Tibial artery (tissue), 4 donors: ENCODE measurements at regions not wholly inside any gene's neighbourhood (a gene's known extent, or its start where the extent isn't known, plus 50 kb on each side); places are given as distances from the start of the nearest gene placed in this dataset.
A peak's percentile ranks its signal among the peaks of the same experiment; 100 is the strongest.

Experiments used
- DNase-seq, 2 donors: peaks; one replicate each; pipeline ENCODE4 v3.0.0-alpha.2; 2019
- H3K27ac ChIP-seq, 2 donors: fragments of 200-600 bp; sonication (generic) in 1 of 2; 1 replicate in 1 of 2; 2 replicates in 1 of 2; pipeline ENCODE4 v1.5.1; 2018 to 2019; ENCODE audit warnings: mild to moderate bottlenecking in 1 of 2
- H3K27me3 ChIP-seq, 2 donors: fragments of 200-600 bp; sonication (generic) in 1 of 2; one replicate each; pipeline versions ENCODE4 v1.5.1 to v1.6.0; 2016 to 2019
- H3K36me3 ChIP-seq, 3 donors: fragments of 200-600 bp; sonication (generic) in 2 of 3; one replicate each; pipeline ENCODE4 v1.5.1; 2016 to 2019; ENCODE audit warnings: mild to moderate bottlenecking in 2 of 3
- H3K4me1 ChIP-seq, 4 donors: fragments of 200-600 bp; sonication (generic) in 2 of 4; 1 replicate in 3 of 4; 2 replicates in 1 of 4; pipeline ENCODE4 v1.5.1; 2016 to 2019
- H3K4me3 ChIP-seq, 2 donors: fragments of 200-600 bp; sonication (generic) in 1 of 2; 1 replicate in 1 of 2; 2 replicates in 1 of 2; pipeline ENCODE4 v1.5.1; 2018 to 2019; ENCODE audit warnings: mild to moderate bottlenecking in 2 of 2
- H3K9me3 ChIP-seq, 3 donors: fragments of 200-600 bp; sonication (generic) in 1 of 3; one replicate each; pipeline ENCODE4 v1.5.1; 2016 to 2019
- CTCF ChIP-seq, 2 experiments: fragments of 200-600 bp in 1 of 2; fragments of 450-650 bp in 1 of 2; IDR thresholded peaks; one replicate each; pipeline ENCODE4 v1.5.1; 2017 to 2019; ENCODE audit warnings: antibody characterized with exemption in 2 of 2, mild to moderate bottlenecking in 1 of 2, moderate library complexity in 1 of 2
- intact Hi-C: fragments of 100-400 bp; cut with DNase I; formaldehyde crosslinking; loops from one replicate; pipeline ENCODE4 v1.15.0; 2023; ENCODE audit warnings: low total_unique reads

GRCh38 chr14:31947680-31948595, 129.2 kb upstream of the ARHGAP5 start:
- no peak overlapping the region for H3K27ac ChIP-seq
- no peaks in the 10 kb centered on the region for H3K4me1 ChIP-seq
- no peak overlapping the region for H3K4me3 ChIP-seq
- TF ChIP-seq CTCF (IDR thresholded peaks at IDR 0.05): no peak
- H3K27me3 ChIP-seq: no peaks in the 10 kb centered on the region
- intact Hi-C loops: no loop called here
- DNase-seq: no peak
- no peaks in the 10 kb centered on the region for H3K36me3 ChIP-seq
- no peaks in the 10 kb centered on the region for H3K9me3 ChIP-seq

GRCh38 chr14:31949709-31950108, 127.4 kb upstream of the ARHGAP5 start:
- H3K4me3 ChIP-seq: no peak overlapping the region
- no peak overlapping the region for H3K27ac ChIP-seq
- H3K27me3 ChIP-seq: no peaks in the 10 kb centered on the region
- no peaks in the 10 kb centered on the region for H3K36me3 ChIP-seq
- no peaks in the 10 kb centered on the region for H3K9me3 ChIP-seq
- intact Hi-C loops: no loop called here
- TF ChIP-seq CTCF (IDR thresholded peaks at IDR 0.05): no peak
- no peaks in the 10 kb centered on the region for H3K4me1 ChIP-seq
- no peak for DNase-seq

- Histone ChIP-seq H3K36me3 (no peaks in the 10 kb centered on the region), H3K27me3 (no peaks in the 10 kb centered on the region), H3K9me3 (no peaks in the 10 kb centered on the region), H3K27ac (no peak overlapping the region), H3K4me1 (no peaks in the 10 kb centered on the region), H3K4me3 (no peak overlapping the region)
- intact Hi-C loops: no loop called here
- no peak for DNase-seq
- no peak for TF ChIP-seq CTCF (IDR thresholded peaks at IDR 0.05)
These were observed 126.8 kb upstream of the ARHGAP5 start for GRCh38 chr14:31950331-31950730.

GRCh38 chr14:31950764-31951637, 126.1 kb upstream of the ARHGAP5 start:
- H3K9me3 ChIP-seq: no peaks in the 10 kb centered on the region
- H3K27ac ChIP-seq: no peak overlapping the region
- H3K4me1 ChIP-seq: no peaks in the 10 kb centered on the region
- no peaks in the 10 kb centered on the region for H3K36me3 ChIP-seq
- no peak overlapping the region for H3K4me3 ChIP-seq
- peak in 1 of 2 donors; percentile 54 for DNase-seq
- intact Hi-C loops: no loop called here
- H3K27me3 ChIP-seq: no peaks in the 10 kb centered on the region
- no peak for TF ChIP-seq CTCF (IDR thresholded peaks at IDR 0.05)

GRCh38 chr14:31951638-31951964, 125.5 kb upstream of the ARHGAP5 start:
- Histone ChIP-seq H3K36me3 (no peaks in the 10 kb centered on the region), H3K27me3 (no peaks in the 10 kb centered on the region), H3K4me3 (no peak overlapping the region), H3K27ac (no peak overlapping the region), H3K9me3 (no peaks in the 10 kb centered on the region), H3K4me1 (no peaks in the 10 kb centered on the region)
- intact Hi-C loops: no loop called here
- no peak for TF ChIP-seq CTCF (IDR thresholded peaks at IDR 0.05)
- no peak for DNase-seq
